Smooth muscle cell (in vitro differentiated cells): ENCODE measurements at regions not wholly inside any gene's neighbourhood (a gene's known extent, or its start where the extent isn't known, plus 50 kb on each side); places are given as distances from the start of the nearest gene placed in this dataset.

Source experiments
- DNase-seq: peaks from one replicate; lab custom pipeline; 2025; ENCODE audit not compliant: unreplicated experiment; lab: John Stamatoyannopoulos, UW
- H2AFZ ChIP-seq: fragments of 200-600 bp; sonication (generic); 2 replicates; pipeline ENCODE4 v1.6.0; 2016; ENCODE audit warnings: antibody characterized with exemption, low read depth, mild to moderate bottlenecking
- H3F3A ChIP-seq: fragments of 200-600 bp; sonication (generic); 2 replicates; pipeline ENCODE4 v1.6.0; 2017; ENCODE audit warnings: antibody characterized with exemption, low read depth
- H3K27ac ChIP-seq: fragments of 200-600 bp; sonication (generic); 2 replicates; pipeline ENCODE4 v1.5.1; 2016; ENCODE audit warnings: low read depth, mild to moderate bottlenecking
- H3K27me3 ChIP-seq: fragments of 200-600 bp; sonication (generic); 2 replicates; pipeline ENCODE4 v1.6.1; 2016; ENCODE audit warnings: low read depth, mild to moderate bottlenecking
- H3K36me3 ChIP-seq: fragments of 200-600 bp; sonication (generic); 2 replicates; pipeline ENCODE4 v1.5.1; 2016; ENCODE audit warnings: low read depth
- H3K4me1 ChIP-seq: fragments of 200-600 bp; sonication (generic); 2 replicates; pipeline ENCODE4 v1.5.1; 2016; ENCODE audit warnings: low read depth
- H3K4me2 ChIP-seq: fragments of 200-600 bp; sonication (generic); 2 replicates; pipeline ENCODE4 v1.6.0; 2016; ENCODE audit warnings: mild to moderate bottlenecking
- H3K4me3 ChIP-seq: fragments of 200-600 bp; sonication (generic); 2 replicates; pipeline ENCODE4 v1.5.1; 2016; ENCODE audit warnings: mild to moderate bottlenecking
- H3K79me2 ChIP-seq: fragments of 200-600 bp; sonication (generic); 2 replicates; pipeline ENCODE4 v1.6.0; 2016; ENCODE audit warnings: low read depth, mild to moderate bottlenecking
- H3K9ac ChIP-seq: fragments of 200-600 bp; sonication (generic); 2 replicates; pipeline ENCODE4 v1.6.0; 2016; ENCODE audit warnings: low read depth
- H3K9me3 ChIP-seq: fragments of 200-600 bp; sonication (generic); replicated peaks from 2 replicates; pipeline ENCODE4 v1.5.1; 2016; ENCODE audit warnings: low read depth
- H4K20me1 ChIP-seq: fragments of 200-600 bp; sonication (generic); 2 replicates; pipeline ENCODE4 v1.6.0; 2016; ENCODE audit warnings: low read depth
- CTCF ChIP-seq: fragments of 200-600 bp; sonication (generic); IDR thresholded peaks from 2 replicates; pipeline ENCODE4 v1.5.1; 2017; ENCODE audit warnings: borderline replicate concordance, mild to moderate bottlenecking, antibody characterized with exemption; ENCODE audit not compliant: insufficient read depth, poor library complexity, severe bottlenecking
- WGBS: methylation state at CpG from one replicate; pipeline ENCODE4 v1.1.7; 2016; ENCODE audit warnings: low lambda C conversion rate; 5-methylcytosine and 5-hydroxymethylcytosine counted together

- Histone ChIP-seq H3K9me3 (no peaks in the 10 kb centered on the region), H3K9ac (no peak overlapping the region), H3K4me3 (no peak overlapping the region), H3K27ac (no peak overlapping the region), H3K36me3 (no peaks in the 10 kb centered on the region), H2AFZ (no peak overlapping the region), H3F3A (no peaks in the 10 kb centered on the region), H3K4me2 (no peak overlapping the region), H3K4me1 (no peaks in the 10 kb centered on the region), H3K27me3 (no peaks in the 10 kb centered on the region), H4K20me1 (no peaks in the 10 kb centered on the region), H3K79me2 (no peaks in the 10 kb centered on the region)
- no peak for DNase-seq
- no peak for TF ChIP-seq CTCF
- WGBS: 83% methylated on average over 13 of the region's 13 CpGs
Measured at GRCh38 chr12:115810122-115810901, 467.2 kb downstream of the MED13L start.

- no peak overlapping the region for H2AFZ ChIP-seq
- no peak overlapping the region for H3K4me3 ChIP-seq
- no peaks in the 10 kb centered on the region for H4K20me1 ChIP-seq
- no peak overlapping the region for H3K27ac ChIP-seq
- H3K9me3 ChIP-seq: no peaks in the 10 kb centered on the region
- no peaks in the 10 kb centered on the region for H3F3A ChIP-seq
- no peaks in the 10 kb centered on the region for H3K36me3 ChIP-seq
- no peaks in the 10 kb centered on the region for H3K79me2 ChIP-seq
- H3K4me2 ChIP-seq: no peak overlapping the region
- WGBS: 92% methylated on average over 3 of the region's 3 CpGs
- no peak for DNase-seq
- H3K4me1 ChIP-seq: no peaks in the 10 kb centered on the region
- no peak overlapping the region for H3K9ac ChIP-seq
- no peaks in the 10 kb centered on the region for H3K27me3 ChIP-seq
- TF ChIP-seq CTCF: no peak
Measured at GRCh38 chr12:115806000-115806399, 471.5 kb downstream of the MED13L start.

- Histone ChIP-seq H3F3A (peaks cover 4% of the 10 kb centered on the region), H3K9me3 (no peaks in the 10 kb centered on the region), H3K27ac (no peak overlapping the region), H3K4me3 (no peak overlapping the region), H3K4me2 (no peak overlapping the region), H4K20me1 (no peaks in the 10 kb centered on the region), H3K36me3 (no peaks in the 10 kb centered on the region), H3K4me1 (no peaks in the 10 kb centered on the region), H3K9ac (no peak overlapping the region), H2AFZ (no peak overlapping the region), H3K79me2 (no peaks in the 10 kb centered on the region), H3K27me3 (no peaks in the 10 kb centered on the region)
- no peak for DNase-seq
- TF ChIP-seq CTCF: no peak
- WGBS: 91% methylated on average over 3 of the region's 3 CpGs
Measured at GRCh38 chr12:115802767-115803166, 474.7 kb downstream of the MED13L start.

- peak overlapping the region; percentile 66 for H2AFZ ChIP-seq
- no peaks in the 10 kb centered on the region for H3K9me3 ChIP-seq
- H3K27ac ChIP-seq: no peak overlapping the region
- H3K27me3 ChIP-seq: no peaks in the 10 kb centered on the region
- no peak for TF ChIP-seq CTCF
- no peaks in the 10 kb centered on the region for H3K4me1 ChIP-seq
- WGBS: 21% methylated on average over 3 of the region's 3 CpGs
- no peaks in the 10 kb centered on the region for H4K20me1 ChIP-seq
- no peak for DNase-seq
- H3K9ac ChIP-seq: no peak overlapping the region
- peaks cover 4% of the 10 kb centered on the region for H3F3A ChIP-seq
- H3K4me3 ChIP-seq: no peak overlapping the region
- H3K4me2 ChIP-seq: no peak overlapping the region
- no peaks in the 10 kb centered on the region for H3K36me3 ChIP-seq
- H3K79me2 ChIP-seq: no peaks in the 10 kb centered on the region
Measured at GRCh38 chr12:115801871-115802270, 475.6 kb downstream of the MED13L start.
